GM06990 (cell line): ENCODE measurements at regions not wholly inside any gene's neighbourhood (a gene's known extent, or its start where the extent isn't known, plus 50 kb on each side); places are given as distances from the start of the nearest gene placed in this dataset.

ENCODE experiments used
- DNase-seq: peaks from one replicate; pipeline ENCODE4 v3.0.0-alpha.2; 2011; ENCODE audit not compliant: insufficient read length; ENCODE audit errors: extremely low read depth
- H3K27me3 ChIP-seq: replicated peaks from 2 replicates; pipeline ENCODE4 v1.6.0; 2011; ENCODE audit warnings: low read length; ENCODE audit not compliant: control insufficient read depth, insufficient read depth
- H3K36me3 ChIP-seq: 2 replicates; pipeline ENCODE4 v1.5.1; 2011; ENCODE audit warnings: low read length; ENCODE audit not compliant: control insufficient read depth, insufficient read depth
- H3K4me3 ChIP-seq: replicated peaks from 2 replicates; pipeline ENCODE4 v1.5.1; 2011; ENCODE audit warnings: low read depth, mild to moderate bottlenecking, control low read depth, low read length
- CTCF ChIP-seq: IDR thresholded peaks from 2 replicates; pipeline ENCODE4 v1.5.1; 2011; ENCODE audit warnings: low read length, control low read depth, mild to moderate bottlenecking, inconsistent platforms; ENCODE audit not compliant: insufficient read depth, poor library complexity, severe bottlenecking

GRCh38 chr6:25193460-25194171, 85.6 kb upstream of the CARMIL1 start:
- no peaks in the 10 kb centered on the region for H3K27me3 ChIP-seq
- no peak overlapping the region for H3K4me3 ChIP-seq
- no peak for DNase-seq
- H3K36me3 ChIP-seq: no peaks in the 10 kb centered on the region
- no peak for TF ChIP-seq CTCF

- no peak overlapping the region for H3K4me3 ChIP-seq
- no peak for TF ChIP-seq CTCF
- no peaks in the 10 kb centered on the region for H3K36me3 ChIP-seq
- no peak for DNase-seq
- no peaks in the 10 kb centered on the region for H3K27me3 ChIP-seq
These were observed 84.9 kb upstream of the CARMIL1 start for GRCh38 chr6:25194172-25194678.

GRCh38 chr6:25196464-25196863, 82.7 kb upstream of the CARMIL1 start:
- TF ChIP-seq CTCF: no peak
- Histone ChIP-seq H3K36me3 (no peaks in the 10 kb centered on the region), H3K27me3 (no peaks in the 10 kb centered on the region), H3K4me3 (no peak overlapping the region)
- no peak for DNase-seq

GRCh38 chr6:25197111-25197510, 82.1 kb upstream of the CARMIL1 start:
- Histone ChIP-seq H3K36me3 (no peaks in the 10 kb centered on the region), H3K27me3 (no peaks in the 10 kb centered on the region), H3K4me3 (no peak overlapping the region)
- no peak for TF ChIP-seq CTCF
- DNase-seq: no peak

GRCh38 chr6:25199544-25199943, 79.6 kb upstream of the CARMIL1 start:
- H3K36me3 ChIP-seq: no peaks in the 10 kb centered on the region
- H3K4me3 ChIP-seq: no peak overlapping the region
- TF ChIP-seq CTCF: no peak
- H3K27me3 ChIP-seq: no peaks in the 10 kb centered on the region
- no peak for DNase-seq
